ENCODE measurements at regions not wholly inside any gene's neighbourhood (a gene's known extent, or its start where the extent isn't known, plus 50 kb on each side); places are given as distances from the start of the nearest gene placed in this dataset.

DNA sequence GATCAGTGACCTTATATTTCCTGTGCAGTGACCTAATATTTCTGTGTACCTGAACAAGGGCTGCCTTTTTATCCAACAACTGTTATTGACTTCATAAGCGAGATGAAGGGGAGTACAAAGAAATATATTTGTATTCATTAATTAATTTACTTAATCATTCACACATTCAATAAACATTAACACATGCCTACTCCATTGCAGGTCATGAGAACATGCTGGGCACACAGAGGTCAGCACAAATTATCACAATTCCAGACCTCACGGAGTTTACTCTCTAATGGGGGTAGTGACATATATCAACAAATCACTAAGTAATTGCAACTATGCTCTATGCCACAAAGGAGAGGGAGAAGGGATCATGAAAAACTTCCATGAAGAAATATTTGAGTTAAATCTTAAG lies 614.6 kb downstream of the TOX3 start:
- H3K27me3 Mint-ChIP-seq (ENCODE audit: low read depth, poor library complexity) = no peaks in the 10 kb centered on the region
- H3K36me3 Mint-ChIP-seq (ENCODE audit: low read depth) = no peaks in the 10 kb centered on the region
- peaks cover 3% of the 10 kb centered on the region for H3K9me3 Mint-ChIP-seq
- no peak overlapping the region for H3K4me3 Mint-ChIP-seq
- TF ChIP-seq, protein P1, sequence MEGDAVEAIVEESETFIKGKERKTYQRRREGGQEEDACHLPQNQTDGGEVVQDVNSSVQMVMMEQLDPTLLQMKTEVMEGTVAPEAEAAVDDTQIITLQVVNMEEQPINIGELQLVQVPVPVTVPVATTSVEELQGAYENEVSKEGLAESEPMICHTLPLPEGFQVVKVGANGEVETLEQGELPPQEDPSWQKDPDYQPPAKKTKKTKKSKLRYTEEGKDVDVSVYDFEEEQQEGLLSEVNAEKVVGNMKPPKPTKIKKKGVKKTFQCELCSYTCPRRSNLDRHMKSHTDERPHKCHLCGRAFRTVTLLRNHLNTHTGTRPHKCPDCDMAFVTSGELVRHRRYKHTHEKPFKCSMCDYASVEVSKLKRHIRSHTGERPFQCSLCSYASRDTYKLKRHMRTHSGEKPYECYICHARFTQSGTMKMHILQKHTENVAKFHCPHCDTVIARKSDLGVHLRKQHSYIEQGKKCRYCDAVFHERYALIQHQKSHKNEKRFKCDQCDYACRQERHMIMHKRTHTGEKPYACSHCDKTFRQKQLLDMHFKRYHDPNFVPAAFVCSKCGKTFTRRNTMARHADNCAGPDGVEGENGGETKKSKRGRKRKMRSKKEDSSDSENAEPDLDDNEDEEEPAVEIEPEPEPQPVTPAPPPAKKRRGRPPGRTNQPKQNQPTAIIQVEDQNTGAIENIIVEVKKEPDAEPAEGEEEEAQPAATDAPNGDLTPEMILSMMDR (IDR thresholded peaks at IDR 0.05) = no peak
- peaks cover 35% of the 10 kb centered on the region for H3K4me1 Mint-ChIP-seq
- H3K27ac Mint-ChIP-seq = no peak overlapping the region
- no peak for DNase-seq

DNA sequence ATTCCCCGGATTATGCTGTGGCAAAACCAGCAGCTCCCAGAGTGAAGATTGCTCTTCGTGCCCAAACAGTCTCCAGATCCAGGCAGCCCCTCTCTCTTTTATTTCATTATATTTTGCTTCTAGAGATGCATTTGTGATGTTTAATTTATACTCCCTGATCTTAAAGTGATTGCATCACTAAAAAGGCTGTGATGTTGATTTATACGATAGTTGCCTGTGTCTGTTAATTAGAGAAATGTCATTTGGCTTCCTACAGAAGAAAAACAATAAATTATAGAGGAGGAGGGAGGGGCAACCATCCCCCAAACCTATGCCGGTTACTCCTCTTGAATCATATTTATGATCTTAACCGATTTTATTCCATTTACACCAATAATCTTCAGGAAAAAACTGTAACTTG lies 615.3 kb downstream of the TOX3 start:
- H3K4me1 Mint-ChIP-seq = peaks cover 38% of the 10 kb centered on the region
- H3K27ac Mint-ChIP-seq = no peak overlapping the region
- no peaks in the 10 kb centered on the region for H3K27me3 Mint-ChIP-seq (ENCODE audit: low read depth, poor library complexity)
- TF ChIP-seq, protein P1 (IDR thresholded peaks at IDR 0.05) = no peak
- no peak for DNase-seq
- H3K9me3 Mint-ChIP-seq = peaks cover 3% of the 10 kb centered on the region
- no peaks in the 10 kb centered on the region for H3K36me3 Mint-ChIP-seq (ENCODE audit: low read depth)
- H3K4me3 Mint-ChIP-seq = no peak overlapping the region

DNA sequence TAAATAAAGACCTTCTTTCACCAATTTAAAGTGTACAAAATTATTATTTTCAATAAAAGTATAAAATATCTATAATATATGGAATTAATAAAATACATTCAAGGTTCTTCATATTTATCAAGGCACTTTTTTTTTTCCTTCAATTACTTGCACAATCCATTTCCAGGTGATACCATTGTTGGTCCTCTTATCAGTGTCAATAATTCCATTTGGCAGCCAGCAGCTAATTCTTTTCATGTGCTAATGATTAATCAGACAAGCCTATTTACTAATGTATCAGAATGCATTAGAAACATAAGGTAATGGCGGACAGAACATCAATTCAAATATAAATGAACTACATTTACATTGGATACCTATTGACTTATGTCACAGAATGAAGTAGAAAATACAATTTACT lies 622.2 kb downstream of the TOX3 start:
- Mint-ChIP-seq H3K4me1 (peaks cover 28% of the 10 kb centered on the region), H3K36me3 (ENCODE audit: low read depth) (no peaks in the 10 kb centered on the region), H3K27me3 (ENCODE audit: low read depth, poor library complexity) (peaks cover 1% of the 10 kb centered on the region), H3K9me3 (no peaks in the 10 kb centered on the region), H3K4me3 (no peak overlapping the region), H3K27ac (no peak overlapping the region)
- DNase-seq = no peak
- TF ChIP-seq, protein P1 (IDR thresholded peaks at IDR 0.05) = no peak

DNA sequence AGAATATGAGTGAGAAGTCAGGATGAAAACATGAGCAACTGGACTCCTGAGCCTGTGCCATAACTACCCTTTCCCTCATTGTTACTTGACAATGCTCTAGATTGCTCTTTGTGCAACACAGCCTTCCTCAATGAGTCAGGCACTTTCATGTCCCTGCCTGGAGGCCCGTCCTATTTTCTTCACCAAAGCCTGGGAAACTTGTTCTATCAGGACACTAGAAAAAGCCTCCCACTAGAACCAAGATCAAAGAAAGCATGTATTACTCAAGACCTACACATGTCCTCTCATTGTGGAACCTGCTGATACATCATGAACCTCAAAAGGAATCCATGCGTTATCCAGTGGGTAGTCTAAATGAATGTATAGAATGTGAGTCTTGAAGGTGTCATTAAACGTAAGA lies 624.5 kb downstream of the TOX3 start:
- Mint-ChIP-seq H3K27me3 (ENCODE audit: low read depth, poor library complexity) (peaks cover 4% of the 10 kb centered on the region), H3K9me3 (no peaks in the 10 kb centered on the region), H3K4me3 (no peak overlapping the region), H3K27ac (no peak overlapping the region), H3K36me3 (ENCODE audit: low read depth) (no peaks in the 10 kb centered on the region), H3K4me1 (peaks cover 12% of the 10 kb centered on the region)
- DNase-seq = no peak
- TF ChIP-seq, protein P1 (IDR thresholded peaks at IDR 0.05) = no peak

DNA sequence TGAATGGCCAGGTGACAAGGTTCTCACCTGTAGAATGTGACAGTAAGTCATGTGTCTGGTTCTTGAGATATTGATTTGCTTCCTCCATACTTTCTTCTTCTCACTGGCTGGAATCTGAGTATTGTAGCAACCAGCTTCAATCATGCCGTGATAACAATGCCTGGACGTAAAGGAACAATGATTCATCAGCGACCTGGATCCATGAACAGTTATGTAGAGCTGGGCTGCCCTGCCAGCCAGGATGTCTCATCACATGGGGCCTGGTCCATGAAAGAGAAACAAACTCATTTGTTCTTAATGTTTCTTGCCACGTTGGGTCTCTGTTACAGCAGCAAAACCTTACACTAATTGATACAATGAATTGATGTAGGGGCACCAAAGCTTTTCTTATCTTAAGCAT lies 627.2 kb downstream of the TOX3 start:
- Mint-ChIP-seq H3K27ac (no peak overlapping the region), H3K9me3 (no peaks in the 10 kb centered on the region), H3K4me1 (peaks cover 5% of the 10 kb centered on the region), H3K4me3 (no peak overlapping the region), H3K36me3 (ENCODE audit: low read depth) (no peaks in the 10 kb centered on the region), H3K27me3 (ENCODE audit: low read depth, poor library complexity) (peaks cover 4% of the 10 kb centered on the region)
- no peak for DNase-seq
- TF ChIP-seq, protein P1 (IDR thresholded peaks at IDR 0.05) = no peak

DNA sequence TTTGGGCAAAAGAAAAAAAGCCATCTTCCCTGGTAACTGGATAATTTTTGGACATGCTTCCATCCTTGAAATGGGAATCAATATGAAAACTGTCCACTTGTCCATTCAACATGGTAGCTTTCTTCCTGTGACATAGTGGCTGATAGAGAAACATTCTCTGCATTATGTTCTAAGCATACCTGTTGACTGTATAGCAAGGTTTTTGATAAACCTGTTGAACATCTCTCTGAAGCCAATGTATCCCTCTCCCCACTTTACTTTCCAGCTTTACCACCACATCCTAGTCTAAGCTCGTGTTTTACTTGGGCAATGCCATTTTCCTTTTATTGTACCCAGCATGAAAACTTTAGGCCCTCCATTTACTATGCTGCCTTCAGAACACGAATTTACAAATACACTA lies 630.1 kb downstream of the TOX3 start:
- no peak for DNase-seq
- Mint-ChIP-seq H3K36me3 (ENCODE audit: low read depth) (no peaks in the 10 kb centered on the region), H3K4me1 (peaks cover 15% of the 10 kb centered on the region), H3K27me3 (ENCODE audit: low read depth, poor library complexity) (peaks cover 4% of the 10 kb centered on the region), H3K9me3 (peaks cover 6% of the 10 kb centered on the region), H3K27ac (no peak overlapping the region), H3K4me3 (no peak overlapping the region)
- TF ChIP-seq, protein P1 (IDR thresholded peaks at IDR 0.05) = no peak
